ENCODE measurements at regions not wholly inside any gene's neighbourhood (a gene's known extent, or its start where the extent isn't known, plus 50 kb on each side); places are given as distances from the start of the nearest gene placed in this dataset.

DNA sequence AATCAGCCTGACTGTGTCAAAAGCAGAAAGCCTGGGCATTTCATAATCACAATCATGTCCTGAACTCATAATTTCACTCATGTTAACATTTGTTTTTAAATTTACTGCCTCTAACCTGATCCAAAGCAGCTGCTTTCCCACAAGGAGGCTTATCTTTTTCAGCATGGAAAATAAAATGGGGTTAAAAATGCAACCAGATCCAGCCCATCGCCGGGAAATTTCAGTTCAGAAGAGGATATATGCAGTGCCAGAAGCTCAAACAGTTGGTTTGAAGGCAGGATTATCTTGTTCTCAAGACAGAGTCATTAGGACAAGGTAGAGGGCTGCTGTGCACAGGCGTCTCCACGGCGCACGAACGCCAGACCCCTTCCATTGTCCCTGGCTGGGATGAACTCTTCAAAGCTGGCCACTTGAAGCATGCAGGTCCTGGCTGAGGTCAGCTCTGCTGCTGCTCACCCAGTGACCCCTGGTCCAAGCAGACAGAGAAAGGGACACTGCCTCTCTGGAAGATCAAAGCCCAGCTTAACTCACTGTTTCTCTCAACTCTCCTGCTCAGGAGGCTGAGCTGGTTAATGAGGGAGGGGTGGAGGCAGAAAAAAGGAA is 191.1 kb upstream of the HEY2 start:
- TF ChIP-seq, protein P1, sequence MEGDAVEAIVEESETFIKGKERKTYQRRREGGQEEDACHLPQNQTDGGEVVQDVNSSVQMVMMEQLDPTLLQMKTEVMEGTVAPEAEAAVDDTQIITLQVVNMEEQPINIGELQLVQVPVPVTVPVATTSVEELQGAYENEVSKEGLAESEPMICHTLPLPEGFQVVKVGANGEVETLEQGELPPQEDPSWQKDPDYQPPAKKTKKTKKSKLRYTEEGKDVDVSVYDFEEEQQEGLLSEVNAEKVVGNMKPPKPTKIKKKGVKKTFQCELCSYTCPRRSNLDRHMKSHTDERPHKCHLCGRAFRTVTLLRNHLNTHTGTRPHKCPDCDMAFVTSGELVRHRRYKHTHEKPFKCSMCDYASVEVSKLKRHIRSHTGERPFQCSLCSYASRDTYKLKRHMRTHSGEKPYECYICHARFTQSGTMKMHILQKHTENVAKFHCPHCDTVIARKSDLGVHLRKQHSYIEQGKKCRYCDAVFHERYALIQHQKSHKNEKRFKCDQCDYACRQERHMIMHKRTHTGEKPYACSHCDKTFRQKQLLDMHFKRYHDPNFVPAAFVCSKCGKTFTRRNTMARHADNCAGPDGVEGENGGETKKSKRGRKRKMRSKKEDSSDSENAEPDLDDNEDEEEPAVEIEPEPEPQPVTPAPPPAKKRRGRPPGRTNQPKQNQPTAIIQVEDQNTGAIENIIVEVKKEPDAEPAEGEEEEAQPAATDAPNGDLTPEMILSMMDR (conservative IDR thresholded peaks at IDR 0.05; ENCODE audit: low read length): no peak
- no peak for TF ChIP-seq EZH2phosphoT487 (IDR thresholded peaks at IDR 0.05; ENCODE audit: borderline replicate concordance)

All from Loucy (cell line).